Choroid plexus epithelial cell (primary cell): ENCODE measurements at regions not wholly inside any gene's neighbourhood (a gene's known extent, or its start where the extent isn't known, plus 50 kb on each side); places are given as distances from the start of the nearest gene placed in this dataset.

Source experiments
- DNase-seq: peaks from one replicate; pipeline ENCODE4 v3.0.0-alpha.2; 2010; ENCODE audit warnings: low read depth
- H3K4me3 ChIP-seq: 2 replicates; pipeline ENCODE4 v1.5.1; 2011; ENCODE audit warnings: low read depth, mild to moderate bottlenecking, control low read depth, low read length, moderate library complexity
- TF ChIP-seq, protein P1 (sequence below): conservative IDR thresholded peaks from 2 replicates; pipeline ENCODE4 v1.5.1; 2011; ENCODE audit warnings: low read depth, mild to moderate bottlenecking, control low read depth, inconsistent platforms, low read length, moderate library complexity

DNA sequence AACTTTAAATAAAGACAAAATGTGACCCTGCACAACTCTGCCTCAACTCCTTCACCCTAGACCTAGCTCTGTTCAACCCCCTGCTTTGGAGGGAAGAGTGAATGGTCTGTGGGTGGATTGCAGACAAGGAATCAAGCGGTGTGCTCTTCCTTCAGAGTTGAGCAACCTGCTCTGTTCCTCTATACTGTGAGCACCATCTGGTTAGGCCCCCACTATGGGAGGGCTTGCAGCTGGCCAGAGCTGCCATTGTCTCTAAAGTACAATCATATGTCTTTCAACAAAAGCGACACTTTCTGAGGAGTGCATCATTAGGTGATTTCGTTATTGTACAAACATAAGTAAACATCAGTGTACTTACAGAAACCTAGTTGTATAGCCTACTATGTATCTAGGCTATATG lies 406.1 kb upstream of the MARCKS start:
- no peak for DNase-seq
- H3K4me3 ChIP-seq, result no peak overlapping the region
- TF ChIP-seq, protein P1, sequence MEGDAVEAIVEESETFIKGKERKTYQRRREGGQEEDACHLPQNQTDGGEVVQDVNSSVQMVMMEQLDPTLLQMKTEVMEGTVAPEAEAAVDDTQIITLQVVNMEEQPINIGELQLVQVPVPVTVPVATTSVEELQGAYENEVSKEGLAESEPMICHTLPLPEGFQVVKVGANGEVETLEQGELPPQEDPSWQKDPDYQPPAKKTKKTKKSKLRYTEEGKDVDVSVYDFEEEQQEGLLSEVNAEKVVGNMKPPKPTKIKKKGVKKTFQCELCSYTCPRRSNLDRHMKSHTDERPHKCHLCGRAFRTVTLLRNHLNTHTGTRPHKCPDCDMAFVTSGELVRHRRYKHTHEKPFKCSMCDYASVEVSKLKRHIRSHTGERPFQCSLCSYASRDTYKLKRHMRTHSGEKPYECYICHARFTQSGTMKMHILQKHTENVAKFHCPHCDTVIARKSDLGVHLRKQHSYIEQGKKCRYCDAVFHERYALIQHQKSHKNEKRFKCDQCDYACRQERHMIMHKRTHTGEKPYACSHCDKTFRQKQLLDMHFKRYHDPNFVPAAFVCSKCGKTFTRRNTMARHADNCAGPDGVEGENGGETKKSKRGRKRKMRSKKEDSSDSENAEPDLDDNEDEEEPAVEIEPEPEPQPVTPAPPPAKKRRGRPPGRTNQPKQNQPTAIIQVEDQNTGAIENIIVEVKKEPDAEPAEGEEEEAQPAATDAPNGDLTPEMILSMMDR, result no peak

DNA sequence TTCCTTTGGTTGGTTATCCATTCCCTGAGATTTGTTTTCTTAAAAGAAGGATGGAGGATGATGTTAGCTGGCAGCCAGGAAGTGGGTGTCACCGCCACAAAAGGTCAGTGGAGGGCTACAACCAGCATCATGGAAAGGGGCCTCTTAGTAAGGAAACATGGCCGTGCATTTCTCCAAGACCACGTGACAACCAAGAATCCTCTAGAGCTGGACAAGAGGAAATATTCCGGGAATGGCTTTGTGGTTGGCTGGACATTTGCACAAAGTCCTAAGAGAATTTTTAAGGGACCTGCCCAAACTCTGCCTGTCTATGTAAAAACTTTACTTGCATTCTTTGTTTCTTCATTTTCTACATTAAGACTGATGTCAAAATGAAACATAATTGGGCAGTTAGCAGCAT lies 399.9 kb upstream of the MARCKS start:
- no peak overlapping the region for H3K4me3 ChIP-seq
- DNase-seq, result peak; percentile 93
- TF ChIP-seq, protein P1, result no peak

DNA sequence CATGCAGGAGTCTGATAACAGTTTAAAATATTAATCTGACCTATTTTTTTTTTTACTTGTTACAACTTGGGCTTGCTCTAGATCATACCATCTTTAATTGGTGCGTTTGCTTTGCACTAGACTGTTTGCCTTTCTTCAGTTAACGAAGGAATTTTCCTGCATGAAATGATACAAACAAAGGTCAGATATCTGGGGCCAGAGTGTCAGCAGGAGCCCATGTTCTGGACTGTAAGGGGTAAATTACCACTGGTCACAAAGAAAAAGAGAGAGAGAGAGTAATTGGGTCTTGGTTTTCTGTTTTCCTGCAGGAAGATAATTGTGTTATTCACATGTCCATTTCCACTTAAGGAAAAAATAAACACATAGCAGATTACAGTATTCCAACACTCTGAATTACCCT lies 399.4 kb upstream of the MARCKS start:
- TF ChIP-seq, protein P1, result no peak
- H3K4me3 ChIP-seq, result no peak overlapping the region
- no peak for DNase-seq

DNA sequence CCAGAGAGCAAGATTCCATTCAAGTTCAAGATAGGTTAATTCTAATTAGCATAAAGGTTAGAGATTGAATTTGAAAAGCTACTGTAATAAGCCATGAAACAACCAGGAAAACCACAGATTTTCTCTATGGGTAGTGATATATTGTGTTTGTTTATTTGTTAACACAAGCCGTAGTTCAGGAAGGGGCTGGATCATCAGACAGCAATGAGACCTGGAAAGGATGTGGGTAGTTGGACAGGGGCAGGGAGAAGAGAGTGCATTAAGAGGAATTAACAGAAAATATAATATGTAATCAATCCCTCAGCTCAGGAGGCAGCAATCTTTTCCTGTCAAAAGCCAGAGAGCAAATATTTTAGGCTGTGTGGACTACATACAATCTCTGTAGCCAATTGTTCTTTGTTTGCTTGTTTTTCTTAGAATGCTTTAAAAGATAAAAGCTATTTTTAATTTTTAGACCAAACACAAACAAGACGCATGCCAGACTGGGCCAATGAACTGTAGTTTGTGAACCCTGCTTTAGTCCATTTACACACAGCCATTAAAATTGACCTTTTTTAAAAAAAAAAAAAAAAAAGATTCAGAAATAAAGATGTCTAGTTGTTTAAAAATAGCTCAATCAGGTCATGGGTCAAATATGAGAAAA lies 398.7 kb upstream of the MARCKS start:
- no peak overlapping the region for H3K4me3 ChIP-seq
- peak; percentile 71 for DNase-seq
- TF ChIP-seq, protein P1, result no peak

DNA sequence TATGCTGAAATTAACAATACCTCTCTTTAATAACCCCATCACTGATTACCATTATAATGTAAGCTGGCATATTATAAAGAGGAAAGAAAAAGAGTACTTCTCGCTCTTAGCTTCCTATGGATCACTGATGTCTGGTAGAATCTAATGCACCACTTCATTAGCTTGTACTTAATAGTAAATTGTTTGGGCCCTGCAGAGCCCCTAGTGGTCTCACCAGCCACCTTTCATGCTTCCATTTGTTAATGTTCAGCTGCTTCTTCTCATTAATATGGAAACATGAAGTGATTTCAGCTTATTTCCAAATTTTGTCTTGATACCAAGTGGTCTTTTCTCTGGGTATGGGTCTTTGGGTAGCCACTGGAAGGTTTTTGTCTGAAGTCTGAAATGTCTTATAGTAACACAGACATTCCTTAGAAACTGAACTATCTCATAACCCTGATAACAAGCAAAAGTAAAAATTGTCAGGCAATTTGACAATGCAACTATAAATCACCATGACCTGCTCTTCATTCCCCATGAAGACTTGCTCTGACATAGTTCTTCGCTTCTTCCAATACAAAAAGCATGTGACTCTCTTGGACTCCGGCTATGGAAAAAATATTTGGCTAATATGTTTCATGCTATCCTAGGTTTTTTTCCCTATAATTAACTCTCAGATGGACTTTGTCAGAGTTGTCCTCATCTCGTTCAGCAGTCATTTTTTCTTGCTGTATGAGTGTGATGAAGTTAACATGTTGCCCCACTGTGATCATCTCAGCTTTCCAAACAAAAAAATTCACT lies 395.8 kb upstream of the MARCKS start:
- TF ChIP-seq, protein P1, result peak; percentile 59
- DNase-seq, result peak; percentile 44
- H3K4me3 ChIP-seq, result no peak overlapping the region

DNA sequence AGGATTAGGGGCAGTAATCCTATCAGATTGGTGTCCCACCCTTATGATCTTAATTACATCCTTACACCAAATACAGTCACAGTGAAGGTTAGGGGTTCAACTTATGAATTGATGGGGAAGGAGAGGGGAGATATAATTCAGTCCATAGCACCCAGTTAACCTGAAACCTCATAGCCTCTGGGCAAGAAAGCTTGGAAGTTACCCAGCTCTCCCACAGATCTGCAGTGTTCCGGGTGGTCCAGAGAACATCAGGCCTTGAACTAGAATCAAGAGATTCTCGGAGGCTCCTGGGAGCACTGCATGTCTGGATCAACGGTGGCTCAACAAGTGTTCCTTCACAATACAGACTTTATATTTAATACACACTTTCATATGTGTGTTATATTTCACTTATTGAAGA lies 392.6 kb upstream of the MARCKS start:
- no peak overlapping the region for H3K4me3 ChIP-seq
- TF ChIP-seq, protein P1, result no peak

DNA sequence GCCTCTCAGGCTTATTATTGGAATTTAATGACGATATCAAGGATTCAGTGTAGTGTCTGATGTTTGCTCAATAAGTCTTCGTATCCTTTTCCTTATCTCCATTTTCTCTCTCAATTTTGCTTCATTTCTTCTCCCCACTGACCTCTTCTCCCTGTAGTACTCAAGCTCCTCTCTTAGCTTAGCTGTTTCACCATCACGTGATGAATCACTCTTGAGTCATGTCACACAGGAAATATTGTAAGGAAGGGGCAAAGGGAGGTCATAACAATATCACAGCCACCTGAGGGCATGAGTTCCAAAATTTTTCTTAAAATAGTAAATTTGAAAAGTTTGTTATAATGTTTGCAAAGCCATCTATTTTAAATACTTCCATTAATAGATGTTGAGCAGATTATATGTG lies 392.2 kb upstream of the MARCKS start:
- TF ChIP-seq, protein P1, result no peak
- peak; percentile 71 for DNase-seq

More for the DNA sequence above, 392.6 kb upstream of the MARCKS start:
- DNase-seq, result no peak

More for the DNA sequence above, 392.2 kb upstream of the MARCKS start:
- H3K4me3 ChIP-seq, result no peak overlapping the region
